ENCODE measurements at regions not wholly inside any gene's neighbourhood (a gene's known extent, or its start where the extent isn't known, plus 50 kb on each side); places are given as distances from the start of the nearest gene placed in this dataset.

DNA sequence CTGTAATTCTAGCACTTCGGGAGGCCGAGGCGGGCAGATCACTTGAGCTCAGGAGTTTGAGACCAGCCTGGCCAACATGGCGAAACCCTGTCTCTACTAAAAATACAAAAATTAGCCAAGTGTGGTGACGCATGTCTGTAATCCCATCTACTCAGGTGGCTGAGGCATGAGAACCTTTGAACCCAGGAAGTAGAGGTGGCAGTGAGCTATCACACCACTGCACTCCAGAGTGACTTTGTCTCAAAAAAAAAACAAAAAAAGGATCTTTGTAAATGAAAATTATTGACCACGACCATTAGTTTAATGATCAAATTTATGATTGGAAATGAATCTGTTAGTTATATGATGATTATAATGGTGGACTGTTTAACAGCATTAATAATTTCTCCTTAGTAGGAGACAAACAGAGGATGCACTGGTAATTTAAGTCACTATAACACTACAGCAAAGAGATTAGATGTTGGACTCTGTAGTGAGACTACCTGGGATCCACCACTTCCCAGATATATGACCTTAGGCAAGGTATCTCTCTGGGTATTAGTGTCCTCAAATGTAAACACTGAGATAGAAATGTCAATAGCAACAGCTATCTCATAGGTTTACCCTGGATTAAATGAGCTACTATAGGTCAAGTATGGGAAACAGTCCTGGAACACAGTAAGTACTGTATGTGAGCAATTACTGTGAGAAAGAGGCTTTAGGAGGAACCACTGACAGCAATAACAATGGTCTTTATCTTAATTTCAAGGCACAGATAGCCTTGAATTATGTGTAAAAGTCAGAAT lies 214.7 kb downstream of the NOVA1 start:
- no peak overlapping the region for H3K27ac ChIP-seq (ENCODE audit: insufficient read depth, low read depth, low read length)
- FAIRE-seq (no peak), DNase-seq (ENCODE audit: low read depth, low spot score) (no peak)
- BruUV-seq (replicated peaks), result no TSS peak
- no peaks in the 10 kb centered on the region for H3K27me3 ChIP-seq (ENCODE audit: control insufficient read depth in 2 of 2, insufficient read depth in 2 of 2, low read length in 2 of 2)
- dilution Hi-C loops (cut with MboI; ENCODE audit: extremely low pct_ligation_motif_present, low sequenced_read_pairs) (no loop called here), intact Hi-C loops (cut with micrococcal nuclease) (no loop called here)
- H2AFZ ChIP-seq (ENCODE audit: low read depth, low read length), result no peak overlapping the region
- no peaks in the 10 kb centered on the region for H3K9me3 ChIP-seq (replicated peaks; ENCODE audit: control insufficient read depth, insufficient read depth, low read length)
- ChIA-PET POLR2A (no interaction called here), CTCF (interaction anchor here (1.2 kb wide), 1 partner anchor 19 kb away, joined by 3 read pairs; no protein-coding TSS in a partner anchor)
- H3K9me1 ChIP-seq (replicated peaks; ENCODE audit: control insufficient read depth, extremely low read depth, insufficient read depth, low read length), result no peaks in the 10 kb centered on the region
- TF ChIP-seq MYC (IDR thresholded peaks at IDR 0.05; ENCODE audit: low read depth, low read length) (no peak), FOS (IDR thresholded peaks at IDR 0.05; ENCODE audit: borderline replicate concordance, insufficient read depth, low read length) (no peak)
- H3K36me3 ChIP-seq (ENCODE audit: control insufficient read depth in 2 of 2, extremely low read depth in 1 of 2, insufficient read depth in 2 of 2, low read length in 2 of 2), result no peaks in the 10 kb centered on the region
- no peak overlapping the region for H3K4me3 ChIP-seq (replicated peaks in 1 of 3; ENCODE audit: insufficient read depth in 1 of 3, low read depth in 1 of 3, low read length in 3 of 3)
- no peaks in the 10 kb centered on the region for H4K20me1 ChIP-seq (replicated peaks; ENCODE audit: control insufficient read depth, extremely low read depth, insufficient read depth, low read length)
- no peaks in the 10 kb centered on the region for H3K4me1 ChIP-seq (ENCODE audit: control insufficient read depth, extremely low read depth, insufficient read depth, low read length)
- no peaks in the 10 kb centered on the region for H3K79me2 ChIP-seq (ENCODE audit: control insufficient read depth, insufficient read depth, low read length)
- H3K4me2 ChIP-seq (ENCODE audit: insufficient read depth, low read length), result no peak overlapping the region
- H3K9ac ChIP-seq (replicated peaks; ENCODE audit: extremely low read depth, insufficient read depth, low read length), result no peak overlapping the region

DNA sequence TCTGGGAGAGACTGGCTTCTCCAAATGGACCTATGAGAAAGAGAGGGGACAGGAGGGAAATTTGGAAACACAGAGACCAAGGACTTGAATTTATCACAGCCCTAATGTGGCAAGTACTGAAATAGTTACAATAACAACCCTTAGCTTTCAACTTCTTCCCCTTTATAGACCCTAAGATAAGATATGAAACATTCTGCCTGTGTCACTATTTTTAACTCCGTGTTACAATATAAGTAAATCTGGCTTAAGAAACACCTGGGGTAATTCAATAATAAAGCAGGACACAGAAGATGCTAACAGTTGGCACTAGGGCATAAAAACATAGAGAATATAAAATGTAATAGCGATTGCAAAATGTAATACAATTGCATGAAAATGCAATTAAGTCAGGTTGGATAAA lies 216.4 kb downstream of the NOVA1 start:
- no peak for TF ChIP-seq POLR2A (IDR thresholded peaks at IDR 0.05; ENCODE audit: low read depth, low read length)
- FAIRE-seq, result no peak
- Histone ChIP-seq H3K36me3 (ENCODE audit: control insufficient read depth in 2 of 2, extremely low read depth in 1 of 2, insufficient read depth in 2 of 2, low read length in 2 of 2) (no peaks in the 10 kb centered on the region), H3K79me2 (ENCODE audit: control insufficient read depth, insufficient read depth, low read length) (no peaks in the 10 kb centered on the region), H2AFZ (ENCODE audit: low read depth, low read length) (no peak overlapping the region), H3K4me2 (ENCODE audit: insufficient read depth, low read length) (no peak overlapping the region), H3K27ac (ENCODE audit: insufficient read depth, low read depth, low read length) (no peak overlapping the region), H3K9me1 (replicated peaks; ENCODE audit: control insufficient read depth, extremely low read depth, insufficient read depth, low read length) (no peaks in the 10 kb centered on the region), H3K9ac (replicated peaks; ENCODE audit: extremely low read depth, insufficient read depth, low read length) (no peak overlapping the region), H3K4me3 (replicated peaks in 1 of 3; ENCODE audit: insufficient read depth in 1 of 3, low read depth in 1 of 3, low read length in 3 of 3) (no peak overlapping the region), H3K4me1 (ENCODE audit: control insufficient read depth, extremely low read depth, insufficient read depth, low read length) (no peaks in the 10 kb centered on the region), H3K9me3 (replicated peaks; ENCODE audit: control insufficient read depth, insufficient read depth, low read length) (no peaks in the 10 kb centered on the region), H3K27me3 (ENCODE audit: control insufficient read depth in 2 of 2, insufficient read depth in 2 of 2, low read length in 2 of 2) (no peaks in the 10 kb centered on the region), H4K20me1 (replicated peaks; ENCODE audit: control insufficient read depth, extremely low read depth, insufficient read depth, low read length) (no peaks in the 10 kb centered on the region)
- BruUV-seq (replicated peaks), result no TSS peak
- intact Hi-C loops (cut with micrococcal nuclease) (no loop called here), dilution Hi-C loops (cut with MboI; ENCODE audit: extremely low pct_ligation_motif_present, low sequenced_read_pairs) (no loop called here)
- POLR2A ChIA-PET, result no interaction called here
- CTCF ChIA-PET, result interaction anchor here (0.7 kb wide), 1 partner anchor 675 kb away, joined by 3 read pairs; no protein-coding TSS in a partner anchor
- DNase-seq (ENCODE audit: low read depth, low spot score), result no peak
